BE2C (cell line): ENCODE measurements at regions not wholly inside any gene's neighbourhood (a gene's known extent, or its start where the extent isn't known, plus 50 kb on each side); places are given as distances from the start of the nearest gene placed in this dataset.
"Not testable (repeated sequence)": the region's sequence is repeated elsewhere in the genome, so short reads cannot be mapped to it uniquely, and the experiment has no call there.

Source experiments
- DNase-seq: peaks from one replicate; pipeline ENCODE4 v3.0.0-alpha.2; 2020
- H3K27me3 ChIP-seq: fragments of 250-450 bp; sonication (Bioruptor Pico); 2 replicates; pipeline ENCODE4 v1.5.1; 2020; ENCODE audit warnings: mild to moderate bottlenecking
- H3K36me3 ChIP-seq: fragments of 250-450 bp; sonication (Bioruptor Pico); 2 replicates; pipeline ENCODE4 v1.5.1; 2020; ENCODE audit warnings: mild to moderate bottlenecking
- H3K4me1 ChIP-seq: fragments of 250-450 bp; sonication (Bioruptor Pico); 2 replicates; pipeline ENCODE4 v1.5.1; 2020
- H3K4me3 ChIP-seq: 2 replicates; pipeline ENCODE4 v1.5.1; 2011; ENCODE audit warnings: low read depth, low read length
- H3K9me3 ChIP-seq: fragments of 250-450 bp; sonication (Bioruptor Pico); 2 replicates; pipeline ENCODE4 v1.5.1; 2020
- TF ChIP-seq, protein P1 (sequence below): IDR thresholded peaks from 2 replicates; pipeline ENCODE4 v1.5.1; 2012; ENCODE audit warnings: mild to moderate bottlenecking, low read depth, low read length

DNA sequence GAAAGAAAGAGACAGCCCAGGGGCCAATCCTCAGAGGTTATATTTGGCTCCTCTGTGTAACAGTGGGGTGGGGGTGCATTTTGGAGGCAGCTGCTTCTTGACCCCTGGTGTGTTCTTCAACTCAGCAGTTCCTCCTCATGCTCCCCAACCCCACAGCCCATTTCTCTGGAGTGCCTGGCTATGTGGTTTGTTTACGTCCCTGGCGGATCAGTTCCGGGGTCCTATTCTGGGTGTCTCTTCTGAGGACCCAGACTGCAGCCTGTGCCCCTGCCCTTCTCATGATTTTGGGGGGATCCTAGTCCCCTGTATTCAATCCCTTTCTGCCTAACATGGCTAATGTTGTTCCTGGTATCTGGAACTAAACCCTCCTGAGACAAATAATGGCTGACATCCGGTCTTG lies 70.5 kb upstream of the SULF2 start:
- Histone ChIP-seq H3K27me3 (no peaks in the 10 kb centered on the region), H3K4me3 (no peak overlapping the region), H3K4me1 (peaks cover 7% of the 10 kb centered on the region), H3K9me3 (peaks cover 2% of the 10 kb centered on the region; the same call in 1 of the 2 replicates), H3K36me3 (no peaks in the 10 kb centered on the region)
- TF ChIP-seq, protein P1, sequence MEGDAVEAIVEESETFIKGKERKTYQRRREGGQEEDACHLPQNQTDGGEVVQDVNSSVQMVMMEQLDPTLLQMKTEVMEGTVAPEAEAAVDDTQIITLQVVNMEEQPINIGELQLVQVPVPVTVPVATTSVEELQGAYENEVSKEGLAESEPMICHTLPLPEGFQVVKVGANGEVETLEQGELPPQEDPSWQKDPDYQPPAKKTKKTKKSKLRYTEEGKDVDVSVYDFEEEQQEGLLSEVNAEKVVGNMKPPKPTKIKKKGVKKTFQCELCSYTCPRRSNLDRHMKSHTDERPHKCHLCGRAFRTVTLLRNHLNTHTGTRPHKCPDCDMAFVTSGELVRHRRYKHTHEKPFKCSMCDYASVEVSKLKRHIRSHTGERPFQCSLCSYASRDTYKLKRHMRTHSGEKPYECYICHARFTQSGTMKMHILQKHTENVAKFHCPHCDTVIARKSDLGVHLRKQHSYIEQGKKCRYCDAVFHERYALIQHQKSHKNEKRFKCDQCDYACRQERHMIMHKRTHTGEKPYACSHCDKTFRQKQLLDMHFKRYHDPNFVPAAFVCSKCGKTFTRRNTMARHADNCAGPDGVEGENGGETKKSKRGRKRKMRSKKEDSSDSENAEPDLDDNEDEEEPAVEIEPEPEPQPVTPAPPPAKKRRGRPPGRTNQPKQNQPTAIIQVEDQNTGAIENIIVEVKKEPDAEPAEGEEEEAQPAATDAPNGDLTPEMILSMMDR: no peak
- no peak for DNase-seq

DNA sequence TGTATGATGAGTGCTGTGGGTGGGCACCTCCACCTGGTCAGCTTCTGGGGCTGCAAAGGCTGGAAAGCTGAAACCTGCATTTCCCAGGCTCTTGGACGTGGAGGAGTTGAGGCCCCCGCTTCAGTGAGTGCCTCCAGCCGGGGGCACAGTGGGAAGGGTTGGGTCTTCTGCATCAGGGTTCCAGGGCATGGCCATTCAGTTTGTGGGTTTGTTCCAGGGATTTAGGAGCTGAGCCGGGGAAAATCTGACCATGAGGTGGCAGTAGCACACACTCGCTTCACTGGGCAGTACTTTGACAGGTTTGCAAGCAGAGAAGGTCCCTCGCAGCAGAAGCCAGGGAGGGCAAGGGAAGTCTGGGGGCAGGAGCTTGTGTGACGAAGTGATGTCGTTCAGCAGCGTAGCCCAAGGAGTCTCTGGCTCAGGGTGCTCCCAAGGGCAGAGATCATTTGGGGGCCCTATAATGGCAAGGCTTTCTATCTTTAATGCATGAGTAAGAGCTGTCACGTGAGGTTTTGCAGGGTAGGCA lies 69.5 kb upstream of the SULF2 start:
- Histone ChIP-seq H3K9me3 (peaks cover 2% of the 10 kb centered on the region; the same call in 1 of the 2 replicates), H3K4me1 (peaks cover 7% of the 10 kb centered on the region), H3K27me3 (no peaks in the 10 kb centered on the region), H3K36me3 (no peaks in the 10 kb centered on the region), H3K4me3 (no peak overlapping the region)
- peak; percentile 66 for DNase-seq
- TF ChIP-seq, protein P1: peak; percentile 79

- H3K4me3 ChIP-seq: no peak overlapping the region
- H3K4me1 ChIP-seq: no peaks in the 10 kb centered on the region
- H3K27me3 ChIP-seq: no peaks in the 10 kb centered on the region
- H3K36me3 ChIP-seq: no peaks in the 10 kb centered on the region
- H3K9me3 ChIP-seq: no peaks in the 10 kb centered on the region
- no peak for DNase-seq
- TF ChIP-seq, protein P1: no peak
These were observed 66.5 kb upstream of the SULF2 start for GRCh38 chr20:47851774-47852173.

- DNase-seq: no peak
These were observed 64.9 kb upstream of the SULF2 start for GRCh38 chr20:47850146-47850545.

GRCh38 chr20:47849596-47849995 lies 64.3 kb upstream of the SULF2 start:
- H3K27me3 ChIP-seq: no peaks in the 10 kb centered on the region
- no peaks in the 10 kb centered on the region for H3K9me3 ChIP-seq
- H3K36me3 ChIP-seq: no peaks in the 10 kb centered on the region
- H3K4me3 ChIP-seq: no peak overlapping the region
- DNase-seq: no peak
- H3K4me1 ChIP-seq: no peaks in the 10 kb centered on the region
- TF ChIP-seq, protein P1: no peak

More at GRCh38 chr20:47850146-47850545, 64.9 kb upstream of the SULF2 start:
- H3K9me3 ChIP-seq: no peaks in the 10 kb centered on the region
- H3K4me3 ChIP-seq: no peak overlapping the region
- H3K4me1 ChIP-seq: no peaks in the 10 kb centered on the region
- TF ChIP-seq, protein P1: no peak
- no peaks in the 10 kb centered on the region for H3K27me3 ChIP-seq
- no peaks in the 10 kb centered on the region for H3K36me3 ChIP-seq

GRCh38 chr20:47849006-47849405 lies 63.7 kb upstream of the SULF2 start:
- TF ChIP-seq, protein P1: no peak
- Histone ChIP-seq H3K4me3 (no peak overlapping the region), H3K9me3 (no peaks in the 10 kb centered on the region), H3K4me1 (no peaks in the 10 kb centered on the region), H3K36me3 (no peaks in the 10 kb centered on the region), H3K27me3 (no peaks in the 10 kb centered on the region)
- no peak for DNase-seq

DNA sequence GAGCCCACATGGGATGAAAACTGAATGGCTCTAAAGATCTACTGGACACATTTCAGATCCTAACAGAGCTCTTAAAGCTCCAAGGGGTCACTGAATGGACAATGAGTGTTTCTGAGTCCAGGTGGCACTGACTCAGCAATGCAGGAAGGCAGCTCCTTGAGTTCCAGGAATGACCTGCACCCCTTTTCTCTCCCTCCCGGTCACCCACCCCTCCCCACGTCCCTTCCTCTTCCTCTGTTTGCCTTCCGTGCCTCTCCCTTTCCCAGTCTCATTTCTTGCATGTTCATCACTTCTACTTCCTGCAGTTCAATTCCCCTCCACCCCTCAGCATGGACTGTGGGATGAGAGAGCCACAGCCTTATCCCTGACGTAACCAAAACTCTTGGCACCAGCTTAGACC lies 63.3 kb upstream of the SULF2 start:
- H3K9me3 ChIP-seq, DNase-seq, H3K36me3 ChIP-seq, H3K4me3 ChIP-seq, H3K27me3 ChIP-seq, H3K4me1 ChIP-seq: not testable (repeated sequence)
